DMS79 (cell line): ENCODE measurements at regions not wholly inside any gene's neighbourhood (a gene's known extent, or its start where the extent isn't known, plus 50 kb on each side); places are given as distances from the start of the nearest gene placed in this dataset.
"Not testable (repeated sequence)": the region's sequence is repeated elsewhere in the genome, so short reads cannot be mapped to it uniquely, and the experiment has no call there.

Experiments
- DNase-seq: peaks from one replicate; lab custom pipeline; 2025; lab: John Stamatoyannopoulos, UW

GRCh38 chr4:33067221-33067620 lies 2347.1 kb downstream of the PCDH7 start:
- no peak for DNase-seq

- no peak for DNase-seq
These were observed 2348.4 kb downstream of the PCDH7 start for GRCh38 chr4:33068539-33068938.

- no peak for DNase-seq
These were observed 2351.4 kb downstream of the PCDH7 start for GRCh38 chr4:33071535-33071934.

- DNase-seq, result no peak
These were observed 2352.3 kb downstream of the PCDH7 start for GRCh38 chr4:33072298-33073089.

GRCh38 chr4:33073811-33074210 lies 2353.6 kb downstream of the PCDH7 start:
- no peak for DNase-seq

GRCh38 chr4:33078145-33078544 lies 2358.0 kb downstream of the PCDH7 start:
- no peak for DNase-seq

- DNase-seq, result no peak
These were observed 2360.1 kb downstream of the PCDH7 start for GRCh38 chr4:33080275-33080674.

- no peak for DNase-seq
These were observed 2365.5 kb downstream of the PCDH7 start for GRCh38 chr4:33085709-33086108.

GRCh38 chr4:33086331-33086925 lies 2366.3 kb downstream of the PCDH7 start:
- DNase-seq, result no peak

- no peak for DNase-seq
These were observed 2368.5 kb downstream of the PCDH7 start for GRCh38 chr4:33088713-33089112.

- DNase-seq, result no peak
These were observed 2370.7 kb downstream of the PCDH7 start for GRCh38 chr4:33090910-33091309.

GRCh38 chr4:33091961-33092360 lies 2371.8 kb downstream of the PCDH7 start:
- no peak for DNase-seq

- DNase-seq, result no peak
These were observed 2384.1 kb downstream of the PCDH7 start for GRCh38 chr4:33104273-33104672.

- no peak for DNase-seq
These were observed 2387.6 kb downstream of the PCDH7 start for GRCh38 chr4:33107814-33108213.

- DNase-seq, result no peak
These were observed 2390.9 kb downstream of the PCDH7 start for GRCh38 chr4:33111117-33111516.

GRCh38 chr4:33116871-33117270 lies 2396.7 kb downstream of the PCDH7 start:
- no peak for DNase-seq

GRCh38 chr4:33126002-33126401 lies 2405.8 kb downstream of the PCDH7 start:
- no peak for DNase-seq

- DNase-seq, result not testable (repeated sequence)
These were observed 2410.5 kb downstream of the PCDH7 start for GRCh38 chr4:33130662-33131061.

GRCh38 chr4:33133723-33134122 lies 2413.6 kb downstream of the PCDH7 start:
- DNase-seq, result no peak

GRCh38 chr4:33134366-33134765 lies 2414.2 kb downstream of the PCDH7 start:
- no peak for DNase-seq

- no peak for DNase-seq
These were observed 2429.7 kb downstream of the PCDH7 start for GRCh38 chr4:33149658-33150524.

- no peak for DNase-seq
These were observed 2430.3 kb downstream of the PCDH7 start for GRCh38 chr4:33150525-33150910.

GRCh38 chr4:33160126-33160525 lies 2440.0 kb downstream of the PCDH7 start:
- no peak for DNase-seq
